Psoas muscle (tissue), 7 donors: ENCODE measurements at regions not wholly inside any gene's neighbourhood (a gene's known extent, or its start where the extent isn't known, plus 50 kb on each side); places are given as distances from the start of the nearest gene placed in this dataset.

Experiments
- ATAC-seq, 4 donors: fragments of 200-7000 bp; cut with Tn5 transposase; one replicate each; pipeline ENCODE4 v1.9.1; 2020; ENCODE audit warnings: moderate library complexity in 3 of 4, mild to moderate bottlenecking in 2 of 4
- DNase-seq, 2 donors: peaks; one replicate each; pipeline ENCODE4 v3.0.0-alpha.2; 2020
- H3K27ac ChIP-seq: fragments of 200-600 bp; one replicate; pipeline ENCODE4 v1.8.0; 2022
- H3K27me3 ChIP-seq, 3 donors: fragments of 200-600 bp in 1 of 3; one replicate each; pipeline versions ENCODE4 v1.6.1 to v1.8.0; 2013 to 2022; ENCODE audit warnings: low read length in 2 of 3, mild to moderate bottlenecking in 2 of 3, moderate library complexity in 1 of 3; ENCODE audit not compliant: insufficient read depth in 3 of 3
- H3K36me3 ChIP-seq, 2 donors: fragments of 200-600 bp in 1 of 2; one replicate each; pipeline versions ENCODE4 v1.6.1 to v1.8.0; 2013 to 2022; ENCODE audit warnings: low read depth in 1 of 2, mild to moderate bottlenecking in 1 of 2, moderate library complexity in 1 of 2; ENCODE audit not compliant: insufficient read depth in 1 of 2
- H3K4me1 ChIP-seq: fragments of 200-600 bp; one replicate; pipeline ENCODE4 v1.8.0; 2022
- H3K4me3 ChIP-seq: fragments of 200-600 bp; one replicate; pipeline ENCODE4 v1.8.0; 2022; ENCODE audit warnings: mild to moderate bottlenecking
- H3K9me3 ChIP-seq: fragments of 200-600 bp; one replicate; pipeline ENCODE4 v1.8.0; 2022
- CTCF ChIP-seq: fragments of 200-600 bp; IDR thresholded peaks from one replicate; pipeline ENCODE4 v1.8.0; 2022; ENCODE audit warnings: antibody characterized with exemption
- WGBS, 3 donors: extraction: QIAGEN DNeasy Blood & Tissue Kit; methylation state at CpG; one replicate each; pipeline versions ENCODE4 v1.1.6 to v1.1.7; 2013; 5-methylcytosine and 5-hydroxymethylcytosine counted together
- intact Hi-C, 2 donors: fragments of 100-400 bp; cut with DNase I; formaldehyde crosslinking; loops; one replicate each; pipeline versions ENCODE4 v1.11.0 to v1.14.2; 2022
- donor health status: healthy with polysubstance abuse.
- donor health status: DM: no; HTN: no; CAD: no; lungs with moderate emphysema.
- donor health status: Bipolar disorder and iron deficiency.
- donor health status: healthy.
- donor health status: DM: yes; HTN: yes; CAD: no.
- donor health status: DM: no; HTN: no; CAD: no.
- donor health status: DM: yes; HTN: yes; CAD: no.

GRCh38 chr4:180234730-180235129 is 2008.5 kb upstream of the TENM3 start:
- no peaks in the 10 kb centered on the region for H3K27me3 ChIP-seq
- no peaks in the 10 kb centered on the region for H3K4me1 ChIP-seq
- no peaks in the 10 kb centered on the region for H3K9me3 ChIP-seq
- no peak for DNase-seq
- no peak overlapping the region for H3K4me3 ChIP-seq
- 54 to 68% (median 63%) methylated on average over 3 of the region's 3 CpGs for whole genome bisulfite sequencing, 3 donors
- intact Hi-C loops, result no loop called here
- no peak for TF ChIP-seq CTCF
- no peak overlapping the region for H3K27ac ChIP-seq
- no peak for ATAC-seq
- H3K36me3 ChIP-seq, result no peaks in the 10 kb centered on the region

- WGBS, 3 donors, result 64 to 76% (median 73%) methylated on average over 2 of the region's 2 CpGs
Observed at GRCh38 chr4:180240670-180241069, 2002.5 kb upstream of the TENM3 start.

GRCh38 chr4:180253419-180253818 is 1989.8 kb upstream of the TENM3 start:
- DNase-seq (no peak), ATAC-seq (no peak)
- Histone ChIP-seq H3K27ac (no peak overlapping the region), H3K27me3 (no peaks in the 10 kb centered on the region), H3K36me3 (no peaks in the 10 kb centered on the region), H3K9me3 (no peaks in the 10 kb centered on the region), H3K4me1 (no peaks in the 10 kb centered on the region), H3K4me3 (no peak overlapping the region)
- WGBS, 3 donors, result 65 to 84% (median 82%) methylated on average over 1 of the region's 1 CpG
- intact Hi-C loops, result no loop called here
- no peak for TF ChIP-seq CTCF

More at GRCh38 chr4:180240670-180241069, 2002.5 kb upstream of the TENM3 start:
- Histone ChIP-seq H3K4me3 (no peak overlapping the region), H3K27me3 (no peaks in the 10 kb centered on the region), H3K36me3 (no peaks in the 10 kb centered on the region), H3K9me3 (no peaks in the 10 kb centered on the region), H3K27ac (no peak overlapping the region), H3K4me1 (no peaks in the 10 kb centered on the region)
- no peak for ATAC-seq
- intact Hi-C loops, result no loop called here
- TF ChIP-seq CTCF, result no peak
- no peak for DNase-seq

DNA sequence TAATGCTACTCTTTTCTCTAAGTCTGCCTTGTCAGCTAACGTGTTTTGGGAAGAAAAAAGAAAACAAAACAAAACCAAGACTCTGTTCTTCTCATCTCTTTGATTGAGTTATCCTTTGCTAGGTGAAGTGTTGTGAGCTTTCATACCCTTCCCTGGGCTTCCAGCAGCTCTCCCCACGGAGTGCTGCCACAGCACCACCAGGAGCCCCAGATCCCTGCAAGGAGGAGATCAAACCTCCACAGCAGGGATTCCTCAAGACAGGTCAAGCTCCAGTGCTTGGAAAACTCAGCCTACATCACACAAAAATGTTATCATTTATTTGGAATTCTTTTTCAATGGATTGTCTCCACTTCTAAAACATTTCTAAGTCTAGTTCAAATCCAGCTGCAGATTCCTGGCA is 1981.9 kb upstream of the TENM3 start:
- ATAC-seq, result no peak
- Histone ChIP-seq H3K4me3 (no peak overlapping the region), H3K9me3 (no peaks in the 10 kb centered on the region), H3K36me3 (no peaks in the 10 kb centered on the region), H3K27ac (no peak overlapping the region), H3K4me1 (no peaks in the 10 kb centered on the region), H3K27me3 (no peaks in the 10 kb centered on the region)
- TF ChIP-seq CTCF, result no peak
- DNase-seq, result no peak
- WGBS, 3 donors, result 37 to 53% (median 38%) methylated on average over 2 of the region's 2 CpGs
- intact Hi-C loops, result no loop called here

DNA sequence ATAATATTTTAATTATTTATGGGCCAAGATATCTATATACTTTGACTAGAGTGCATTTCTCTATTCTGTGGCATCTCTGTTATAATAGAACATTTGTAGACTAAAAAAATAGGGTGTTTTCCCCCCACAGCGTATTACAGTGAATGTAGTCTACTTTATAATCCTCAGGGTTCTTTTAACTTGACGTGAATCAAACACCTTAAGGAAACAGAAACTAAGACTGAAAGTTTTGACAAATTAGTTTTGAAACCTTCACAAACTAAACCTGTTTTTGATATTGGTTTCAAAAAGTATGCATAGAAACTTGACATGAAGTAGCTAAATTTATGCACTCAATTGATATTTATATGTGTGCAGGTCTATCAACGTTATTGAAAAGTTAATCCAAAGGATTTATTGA is 1963.1 kb upstream of the TENM3 start:
- H3K27ac ChIP-seq, result no peak overlapping the region
- ATAC-seq (no peak), DNase-seq (no peak)
- H3K36me3 ChIP-seq, result no peaks in the 10 kb centered on the region
- H3K9me3 ChIP-seq, result no peaks in the 10 kb centered on the region
- 58 to 60% (median 60%) methylated on average over 3 of the region's 3 CpGs for WGBS, 3 donors
- no peak for TF ChIP-seq CTCF
- no peaks in the 10 kb centered on the region for H3K27me3 ChIP-seq
- intact Hi-C loops, result no loop called here
- H3K4me1 ChIP-seq, result no peaks in the 10 kb centered on the region
- no peak overlapping the region for H3K4me3 ChIP-seq
